Adrenal gland (tissue), 9 donors: ENCODE measurements at regions not wholly inside any gene's neighbourhood (a gene's known extent, or its start where the extent isn't known, plus 50 kb on each side); places are given as distances from the start of the nearest gene placed in this dataset.

Experiments used
- DNase-seq, 7 donors: peaks; one replicate each; pipeline ENCODE4 v3.0.0-alpha.2; 2019 to 2020
- H3K27ac ChIP-seq, 5 donors: fragments of 200-600 bp; sonication (generic) in 4 of 5; 1 replicate in 3 of 5; 2 replicates in 2 of 5; pipeline versions ENCODE4 v1.5.1 to v1.8.0; 2016 to 2020; ENCODE audit warnings: mild to moderate bottlenecking in 1 of 5
- H3K27me3 ChIP-seq: fragments of 200-600 bp; 2 replicates; pipeline ENCODE4 v1.8.0; 2021
- H3K36me3 ChIP-seq, 2 donors: fragments of 200-600 bp; replicated peaks in 1 of 2; 1 replicate in 1 of 2; 2 replicates in 1 of 2; pipeline versions ENCODE4 v1.5.1 to v1.8.0; 2018 to 2022
- H3K4me1 ChIP-seq, 2 donors: fragments of 200-600 bp; replicated peaks in 1 of 2; 1 replicate in 1 of 2; 2 replicates in 1 of 2; pipeline versions ENCODE4 v1.5.1 to v1.8.0; 2018 to 2021
- H3K4me3 ChIP-seq, 4 donors: fragments of 200-600 bp; sonication (generic) in 3 of 4; one replicate each; pipeline ENCODE4 v1.5.1; 2016 to 2018
- H3K9me3 ChIP-seq, 3 donors: fragments of 200-600 bp; sonication (generic) in 1 of 3; replicated peaks in 1 of 3; 1 replicate in 2 of 3; 2 replicates in 1 of 3; pipeline versions ENCODE4 v1.5.1 to v1.8.0; 2016 to 2021
- CTCF ChIP-seq, 6 experiments: fragments of 450-650 bp in 4 of 6; fragments of 200-600 bp in 2 of 6; sonication (generic) in 1 of 6; IDR thresholded peaks; 1 replicate in 5 of 6; 2 replicates in 1 of 6; pipeline versions ENCODE4 v1.5.1 to v1.8.0; 2016 to 2021; ENCODE audit warnings: antibody characterized with exemption in 6 of 6, mild to moderate bottlenecking in 2 of 6, moderate library complexity in 1 of 6
- POLR2A ChIP-seq, 2 donors: fragments of 450-650 bp; IDR thresholded peaks; one replicate each; pipeline ENCODE4 v1.6.1; 2017; ENCODE audit warnings: antibody characterized with exemption in 2 of 2, mild to moderate bottlenecking in 2 of 2, moderate library complexity in 1 of 2
- WGBS, 4 donors: extraction: QIAGEN DNeasy Blood & Tissue Kit in 2 of 4; methylation state at CpG; one replicate each; pipeline versions ENCODE4 v1.1.5 to v1.1.7; 2013 to 2017; 5-methylcytosine and 5-hydroxymethylcytosine counted together
- intact Hi-C, 2 donors: fragments of 100-400 bp; cut with DNase I; formaldehyde crosslinking; loops; one replicate each; pipeline versions ENCODE4 v1.14.1 to v1.15.0; 2022 to 2023
- donor health status: healthy with polysubstance abuse.
- donor health status: Bipolar disorder and iron deficiency.
- donor health status: DM: yes; HTN: yes; CAD: no.
- donor health status: DM: no; HTN: no; CAD: no.
- donor health status: DM: no; HTN: no; CAD: no.

GRCh38 chr20:12014736-12015135 lies 97.0 kb downstream of the BTBD3 start:
- intact Hi-C loops: no loop called here
- H3K27me3 ChIP-seq: no peaks in the 10 kb centered on the region
- peaks cover 0 to 18% of the 10 kb centered on the region in 2 donors for H3K4me1 ChIP-seq
- no peaks in the 10 kb centered on the region for H3K9me3 ChIP-seq
- no peaks in the 10 kb centered on the region for H3K36me3 ChIP-seq
- no peak overlapping the region for H3K4me3 ChIP-seq
- DNase-seq: no peak
- TF ChIP-seq POLR2A (IDR thresholded peaks at IDR 0.05) (no peak), CTCF (IDR thresholded peaks at IDR 0.05) (no peak)
- H3K27ac ChIP-seq: no peak overlapping the region
- 96 to 100% (median 98%) methylated on average over 1 of the region's 1 CpG for WGBS, 4 donors

DNA sequence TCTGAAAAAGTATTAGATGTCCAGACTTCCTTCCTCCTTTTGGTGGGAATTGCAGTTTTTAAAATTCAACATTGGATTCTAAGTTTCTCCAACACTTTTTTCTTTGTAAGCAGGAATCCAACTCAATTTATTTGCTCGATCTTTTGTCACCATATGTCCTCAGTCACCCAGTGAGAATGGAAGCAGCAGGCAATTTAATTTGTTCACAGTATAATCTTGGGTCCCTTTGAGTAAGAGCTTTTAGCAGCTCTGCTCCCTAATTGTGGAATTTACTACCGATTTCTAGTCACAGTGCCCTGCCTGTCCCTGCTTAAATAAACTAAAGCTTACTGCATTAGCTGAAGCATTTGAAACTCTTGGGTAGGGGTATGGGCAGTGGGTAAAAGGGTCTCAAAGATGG lies 98.6 kb downstream of the BTBD3 start:
- intact Hi-C loops: no loop called here
- DNase-seq: no peak
- WGBS, 4 donors: 64 to 69% (median 68%) methylated on average over 2 of the region's 2 CpGs

GRCh38 chr20:12019715-12020114 lies 102.0 kb downstream of the BTBD3 start:
- intact Hi-C loops: no loop called here
- no peak for DNase-seq

More for the DNA sequence above, 98.6 kb downstream of the BTBD3 start:
- H3K9me3 ChIP-seq: no peaks in the 10 kb centered on the region
- peaks cover 0 to 18% of the 10 kb centered on the region in 2 donors for H3K4me1 ChIP-seq
- no peak overlapping the region for H3K4me3 ChIP-seq
- H3K36me3 ChIP-seq: no peaks in the 10 kb centered on the region
- no peak for TF ChIP-seq CTCF (IDR thresholded peaks at IDR 0.05)
- TF ChIP-seq POLR2A (IDR thresholded peaks at IDR 0.05): no peak
- H3K27me3 ChIP-seq: no peaks in the 10 kb centered on the region
- H3K27ac ChIP-seq: no peak overlapping the region

DNA sequence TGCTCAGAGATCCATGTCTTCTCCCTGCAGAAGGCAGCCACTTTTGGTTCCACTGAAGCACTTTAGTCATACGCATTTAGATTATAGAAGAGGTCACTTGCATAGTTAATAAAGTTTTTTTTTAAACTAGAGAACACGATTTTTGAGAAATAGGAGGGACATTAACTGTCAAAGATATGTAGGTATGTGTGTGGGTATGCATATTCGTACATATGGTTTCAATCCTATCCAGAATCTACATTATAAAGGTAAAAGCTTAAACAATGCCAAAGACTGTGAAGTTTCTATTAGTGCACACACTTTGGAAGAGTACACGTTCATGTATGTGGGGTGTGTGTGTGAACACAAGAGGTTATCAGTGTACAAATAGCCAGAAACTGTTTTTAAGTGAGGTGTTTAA lies 103.2 kb downstream of the BTBD3 start:
- no peaks in the 10 kb centered on the region for H3K9me3 ChIP-seq
- DNase-seq: no peak
- peaks cover 0 to 13% of the 10 kb centered on the region in 2 donors for H3K4me1 ChIP-seq
- intact Hi-C loops: no loop called here
- H3K27ac ChIP-seq: no peak overlapping the region
- H3K27me3 ChIP-seq: no peaks in the 10 kb centered on the region
- no peak overlapping the region for H3K4me3 ChIP-seq
- TF ChIP-seq POLR2A (IDR thresholded peaks at IDR 0.05) (no peak), CTCF (IDR thresholded peaks at IDR 0.05) (no peak)
- 74 to 84% (median 77%) methylated on average over 4 of the region's 4 CpGs for WGBS, 4 donors
- no peaks in the 10 kb centered on the region for H3K36me3 ChIP-seq

More at GRCh38 chr20:12019715-12020114, 102.0 kb downstream of the BTBD3 start:
- H3K4me3 ChIP-seq: no peak overlapping the region
- no peaks in the 10 kb centered on the region for H3K36me3 ChIP-seq
- no peak for TF ChIP-seq CTCF (IDR thresholded peaks at IDR 0.05)
- TF ChIP-seq POLR2A (IDR thresholded peaks at IDR 0.05): no peak
- WGBS, 4 donors: 57 to 69% (median 59%) methylated on average over 3 of the region's 3 CpGs
- no peak overlapping the region for H3K27ac ChIP-seq
- peaks cover 0 to 18% of the 10 kb centered on the region in 2 donors for H3K4me1 ChIP-seq
- H3K9me3 ChIP-seq: no peaks in the 10 kb centered on the region
- H3K27me3 ChIP-seq: no peaks in the 10 kb centered on the region
